ENCODE measurements at regions not wholly inside any gene's neighbourhood (a gene's known extent, or its start where the extent isn't known, plus 50 kb on each side); places are given as distances from the start of the nearest gene placed in this dataset.

DNA sequence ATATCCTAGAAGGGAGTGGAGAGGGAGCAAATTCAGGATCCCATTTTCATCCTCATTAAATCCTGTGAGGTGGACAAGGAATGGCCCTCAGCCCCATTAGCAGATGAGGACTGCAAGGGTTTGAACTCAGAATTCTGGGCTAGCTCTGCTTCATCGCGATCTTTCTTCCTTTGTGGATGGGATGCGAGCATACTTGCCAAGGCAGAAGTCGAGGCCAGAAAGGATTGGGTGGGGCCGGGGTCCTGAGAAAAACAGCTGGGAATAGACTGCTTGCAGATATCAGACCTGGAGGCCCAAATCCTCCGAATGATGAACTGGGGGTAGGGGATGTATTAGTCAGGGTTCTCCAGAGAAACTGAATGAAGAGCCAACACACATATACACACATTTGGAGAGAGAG, 179.0 kb downstream of the CHST1 start:
- ATAC-seq (no peak), DNase-seq (no peak)
- no peak overlapping the region for H3K27ac ChIP-seq
- intact Hi-C loops (cut with DNase I), result no loop called here
- no peak overlapping the region for H3K4me3 ChIP-seq
- TF ChIP-seq, protein P1, sequence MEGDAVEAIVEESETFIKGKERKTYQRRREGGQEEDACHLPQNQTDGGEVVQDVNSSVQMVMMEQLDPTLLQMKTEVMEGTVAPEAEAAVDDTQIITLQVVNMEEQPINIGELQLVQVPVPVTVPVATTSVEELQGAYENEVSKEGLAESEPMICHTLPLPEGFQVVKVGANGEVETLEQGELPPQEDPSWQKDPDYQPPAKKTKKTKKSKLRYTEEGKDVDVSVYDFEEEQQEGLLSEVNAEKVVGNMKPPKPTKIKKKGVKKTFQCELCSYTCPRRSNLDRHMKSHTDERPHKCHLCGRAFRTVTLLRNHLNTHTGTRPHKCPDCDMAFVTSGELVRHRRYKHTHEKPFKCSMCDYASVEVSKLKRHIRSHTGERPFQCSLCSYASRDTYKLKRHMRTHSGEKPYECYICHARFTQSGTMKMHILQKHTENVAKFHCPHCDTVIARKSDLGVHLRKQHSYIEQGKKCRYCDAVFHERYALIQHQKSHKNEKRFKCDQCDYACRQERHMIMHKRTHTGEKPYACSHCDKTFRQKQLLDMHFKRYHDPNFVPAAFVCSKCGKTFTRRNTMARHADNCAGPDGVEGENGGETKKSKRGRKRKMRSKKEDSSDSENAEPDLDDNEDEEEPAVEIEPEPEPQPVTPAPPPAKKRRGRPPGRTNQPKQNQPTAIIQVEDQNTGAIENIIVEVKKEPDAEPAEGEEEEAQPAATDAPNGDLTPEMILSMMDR (IDR thresholded peaks at IDR 0.05), result no peak
- H3K36me3 ChIP-seq, result no peaks in the 10 kb centered on the region
- H3K9me3 ChIP-seq, result no peaks in the 10 kb centered on the region
- H3K4me1 ChIP-seq, result no peaks in the 10 kb centered on the region
- peaks cover 0 to 23% of the 10 kb centered on the region in 2 donors for H3K27me3 ChIP-seq

DNA sequence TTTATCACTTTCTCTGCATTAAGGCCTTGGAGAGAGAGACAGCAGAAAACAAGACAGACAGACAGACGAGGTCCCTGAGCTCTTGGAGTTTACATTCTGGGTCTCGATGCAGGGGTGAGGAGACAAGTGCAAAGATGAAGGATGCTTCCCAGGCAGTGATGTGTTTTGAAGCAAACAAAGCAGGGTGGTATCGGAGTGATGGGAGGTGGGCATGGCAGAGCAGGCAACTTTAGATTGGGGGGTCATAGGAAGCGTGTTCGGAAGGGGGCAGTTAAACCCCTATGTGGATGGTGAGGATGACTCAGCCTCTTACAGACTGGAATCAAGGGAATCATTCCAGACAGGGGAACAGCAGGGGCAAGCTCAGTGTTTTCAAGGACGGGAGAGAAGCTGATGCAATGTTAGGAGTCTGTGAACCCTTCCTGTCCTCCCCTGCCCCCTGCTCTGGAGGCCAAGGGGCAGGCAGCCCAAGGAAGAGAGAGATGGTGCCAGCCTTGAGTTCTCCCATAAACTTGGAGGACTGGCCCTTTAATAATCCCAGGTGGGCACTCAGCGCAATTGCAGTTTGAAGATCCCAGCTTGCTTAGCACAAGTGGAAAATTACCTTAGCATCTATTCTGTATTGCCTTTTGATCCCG, 180.2 kb downstream of the CHST1 start:
- Histone ChIP-seq H3K27me3 (peaks cover 0 to 19% of the 10 kb centered on the region in 2 donors), H3K36me3 (no peaks in the 10 kb centered on the region), H3K27ac (no peak overlapping the region), H3K4me1 (no peaks in the 10 kb centered on the region), H3K4me3 (no peak overlapping the region), H3K9me3 (no peaks in the 10 kb centered on the region)
- no peak for ATAC-seq
- TF ChIP-seq, protein P1 (IDR thresholded peaks at IDR 0.05), result no peak
- no peak for DNase-seq
- intact Hi-C loops (cut with DNase I), result no loop called here

DNA sequence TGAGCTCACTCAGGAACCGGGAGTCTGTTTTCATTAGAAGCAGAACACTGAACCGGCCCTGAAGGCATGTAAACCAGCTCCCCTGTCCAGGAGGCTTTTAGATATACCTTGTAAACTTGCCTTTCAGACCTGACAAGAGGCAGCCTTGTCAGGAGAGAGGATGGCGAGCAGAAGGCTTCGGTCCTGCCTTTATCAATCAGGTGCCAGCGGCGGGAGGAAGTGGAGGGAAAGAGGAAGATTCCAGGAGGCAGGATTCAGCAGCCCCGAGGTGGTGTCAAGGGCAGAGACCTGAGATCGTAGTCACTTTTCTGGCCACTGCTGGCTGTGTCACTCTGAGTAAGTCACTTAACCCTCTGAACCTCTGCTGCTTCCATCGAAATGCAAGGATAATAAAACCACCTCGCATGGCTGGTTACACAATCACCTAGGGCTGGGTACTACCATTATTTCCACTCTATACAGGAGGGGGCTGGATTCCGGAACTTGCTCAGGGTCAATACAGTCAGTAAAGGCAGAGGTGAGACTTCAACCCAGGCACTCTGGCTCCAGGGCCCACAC, 181.0 kb downstream of the CHST1 start:
- intact Hi-C loops (cut with DNase I), result no loop called here
- no peak for DNase-seq
- Histone ChIP-seq H3K4me1 (no peaks in the 10 kb centered on the region), H3K27me3 (peaks cover 0 to 11% of the 10 kb centered on the region in 2 donors), H3K36me3 (no peaks in the 10 kb centered on the region), H3K9me3 (no peaks in the 10 kb centered on the region), H3K4me3 (no peak overlapping the region), H3K27ac (no peak overlapping the region)
- TF ChIP-seq, protein P1 (IDR thresholded peaks at IDR 0.05), result no peak
- ATAC-seq, result no peak

DNA sequence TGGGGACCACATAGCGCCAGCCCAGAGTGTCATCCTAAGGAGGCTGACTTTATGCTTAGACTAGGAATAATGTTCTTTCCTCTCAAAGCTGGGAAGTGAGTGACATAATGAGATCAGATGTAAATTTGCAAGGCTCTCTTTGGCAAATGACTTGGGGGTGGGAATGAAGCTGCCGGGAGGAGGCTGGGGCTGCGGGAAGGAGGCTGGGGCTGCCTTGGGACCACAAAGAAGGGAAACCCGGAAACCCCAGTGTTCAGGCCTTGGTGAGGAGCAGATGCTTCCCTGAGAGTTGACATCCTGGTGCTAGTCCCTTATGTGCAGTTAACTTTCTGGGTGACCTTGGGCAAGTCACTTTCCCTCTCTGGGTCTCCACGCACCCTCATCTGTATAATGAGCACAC, 182.0 kb downstream of the CHST1 start:
- Histone ChIP-seq H3K36me3 (no peaks in the 10 kb centered on the region), H3K4me1 (no peaks in the 10 kb centered on the region), H3K4me3 (no peak overlapping the region), H3K27ac (no peak overlapping the region), H3K9me3 (no peaks in the 10 kb centered on the region), H3K27me3 (peaks cover 0 to 8% of the 10 kb centered on the region in 2 donors)
- intact Hi-C loops (cut with DNase I), result no loop called here
- ATAC-seq (no peak), DNase-seq (no peak)
- TF ChIP-seq, protein P1 (IDR thresholded peaks at IDR 0.05), result no peak

DNA sequence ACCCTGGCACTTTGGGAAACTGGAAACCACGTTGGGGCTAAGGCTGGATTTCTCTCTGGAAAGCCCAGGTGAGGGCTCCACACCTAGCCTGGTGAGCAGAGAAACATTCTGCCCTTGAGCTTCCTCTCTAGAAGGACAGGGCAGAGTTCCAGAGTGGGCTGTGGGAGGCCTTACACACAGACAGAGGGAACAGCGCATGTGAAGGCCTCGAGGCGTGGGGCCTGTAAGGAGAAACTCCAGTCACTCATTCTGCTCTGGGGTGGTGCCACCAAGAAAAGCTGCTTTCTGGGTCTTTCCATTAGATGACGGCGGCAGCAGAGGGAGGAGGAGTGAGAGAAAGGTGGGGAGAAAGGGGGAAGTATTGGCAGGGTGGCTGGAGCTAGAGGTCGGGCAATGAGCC, 183.1 kb downstream of the CHST1 start:
- Histone ChIP-seq H3K9me3 (no peaks in the 10 kb centered on the region), H3K4me3 (no peak overlapping the region), H3K4me1 (no peaks in the 10 kb centered on the region), H3K36me3 (no peaks in the 10 kb centered on the region), H3K27ac (no peak overlapping the region), H3K27me3 (peaks cover 0 to 8% of the 10 kb centered on the region in 2 donors)
- intact Hi-C loops (cut with DNase I), result no loop called here
- ATAC-seq, result no peak
- no peak for DNase-seq
- TF ChIP-seq, protein P1 (IDR thresholded peaks at IDR 0.05), result no peak

All from left lung (tissue), 4 donors.